Neural cell (in vitro differentiated cells): ENCODE measurements at regions not wholly inside any gene's neighbourhood (a gene's known extent, or its start where the extent isn't known, plus 50 kb on each side); places are given as distances from the start of the nearest gene placed in this dataset.

Experiments used
- H2AFZ ChIP-seq: fragments of 200-600, 300-800 bp; sonication (generic), shearing (Covaris generic); 2 replicates; pipeline ENCODE4 v1.6.0; 2014; ENCODE audit warnings: low read depth, mild to moderate bottlenecking, antibody characterized with exemption, low read length, moderate library complexity
- H3F3A ChIP-seq: fragments of 200-600 bp; shearing (Covaris generic); 2 replicates; pipeline ENCODE4 v1.6.1; 2016; ENCODE audit warnings: mild to moderate bottlenecking, moderate library complexity, mixed read lengths, antibody characterized with exemption, low read length; ENCODE audit not compliant: insufficient read depth, poor library complexity, severe bottlenecking
- H3K27ac ChIP-seq: fragments of 200-600, 300-800 bp; sonication (generic), shearing (Covaris generic); 2 replicates; pipeline ENCODE4 v1.5.1; 2014; ENCODE audit warnings: mild to moderate bottlenecking, low read length, moderate library complexity
- H3K27me3 ChIP-seq: fragments of 300-800, 200-600 bp; sonication (generic), shearing (Covaris generic); 2 replicates; pipeline ENCODE4 v1.6.0; 2014; ENCODE audit warnings: mild to moderate bottlenecking, low read depth, low read length, moderate library complexity; ENCODE audit not compliant: insufficient read depth
- H3K36me3 ChIP-seq: fragments of 300-800, 200-600 bp; sonication (generic), shearing (Covaris generic); 2 replicates; pipeline ENCODE4 v1.5.1; 2014; ENCODE audit warnings: mild to moderate bottlenecking, antibody characterized with exemption, low read length, moderate library complexity; ENCODE audit not compliant: insufficient read depth
- H3K4me2 ChIP-seq: fragments of 300-800, 200-600 bp; sonication (generic), shearing (Covaris generic); 2 replicates; pipeline ENCODE4 v1.6.0; 2014; ENCODE audit warnings: mild to moderate bottlenecking, low read length
- H3K4me3 ChIP-seq: fragments of 300-800, 200-600 bp; sonication (generic), shearing (Covaris generic); 2 replicates; pipeline ENCODE4 v1.5.1; 2014; ENCODE audit warnings: mild to moderate bottlenecking, low read length, moderate library complexity
- H3K79me2 ChIP-seq: fragments of 200-600 bp; shearing (Covaris generic); replicated peaks from 2 replicates; pipeline ENCODE4 v1.6.0; 2014; ENCODE audit warnings: mild to moderate bottlenecking, low read length, moderate library complexity; ENCODE audit not compliant: insufficient read depth
- H3K9ac ChIP-seq: fragments of 300-800, 200-600 bp; sonication (generic), shearing (Covaris generic); 2 replicates; pipeline ENCODE4 v1.6.1; 2016; ENCODE audit warnings: mild to moderate bottlenecking, low read length, mixed read lengths
- H3K9me2 ChIP-seq: fragments of 200-600 bp; shearing (Covaris generic); 2 replicates; pipeline ENCODE4 v1.6.1; 2016; ENCODE audit warnings: mild to moderate bottlenecking, low read length, mixed read lengths; ENCODE audit not compliant: insufficient read depth
- H3K9me3 ChIP-seq: fragments of 200-600, 300-800 bp; sonication (generic), shearing (Covaris generic); 2 replicates; pipeline ENCODE4 v1.6.1; 2016; ENCODE audit warnings: mild to moderate bottlenecking, mixed run types, low read length, moderate library complexity, mixed read lengths
- H4K20me1 ChIP-seq: fragments of 200-600 bp; shearing (Covaris generic); 2 replicates; pipeline ENCODE4 v1.6.1; 2016; ENCODE audit warnings: mild to moderate bottlenecking, mixed run types; ENCODE audit not compliant: insufficient read depth
- CTCF ChIP-seq: fragments of 450-650 bp; IDR thresholded peaks from 2 replicates; pipeline ENCODE4 v1.5.1; 2014; ENCODE audit warnings: antibody characterized with exemption, mild to moderate bottlenecking, moderate library complexity; ENCODE audit not compliant: poor library complexity, severe bottlenecking
- EP300 ChIP-seq: fragments of 450-650 bp; conservative IDR thresholded peaks from 2 replicates; pipeline ENCODE4 v1.6.1; 2014; ENCODE audit warnings: antibody characterized with exemption, mild to moderate bottlenecking, moderate library complexity; ENCODE audit not compliant: poor library complexity, severe bottlenecking
- EZH2 ChIP-seq: fragments of 200-600, 300-800 bp; shearing (Covaris generic), sonication (generic); IDR thresholded peaks from 2 replicates; pipeline ENCODE4 v1.6.1; 2014; ENCODE audit warnings: antibody characterized with exemption, low read length, borderline replicate concordance, mild to moderate bottlenecking; ENCODE audit not compliant: insufficient read depth, poor library complexity, severe bottlenecking
- MXI1 ChIP-seq: fragments of 450-650 bp; conservative IDR thresholded peaks from 2 replicates; pipeline ENCODE4 v1.6.1; 2014; ENCODE audit warnings: antibody characterized with exemption, mild to moderate bottlenecking; ENCODE audit not compliant: poor library complexity, severe bottlenecking
- POLR2AphosphoS5 ChIP-seq: IDR thresholded peaks from 2 replicates; pipeline ENCODE4 v1.6.1; 2012
- RAD21 ChIP-seq: fragments of 450-650 bp; conservative IDR thresholded peaks from 2 replicates; pipeline ENCODE4 v1.6.1; 2014; ENCODE audit warnings: antibody characterized with exemption, mild to moderate bottlenecking, moderate library complexity
- REST ChIP-seq: IDR thresholded peaks from 2 replicates; pipeline ENCODE4 v1.6.1; 2012; ENCODE audit warnings: borderline replicate concordance
- SMC3 ChIP-seq: fragments of 450-650 bp; conservative IDR thresholded peaks from 2 replicates; pipeline ENCODE4 v1.6.1; 2014; ENCODE audit warnings: antibody characterized with exemption, mild to moderate bottlenecking, moderate library complexity; ENCODE audit not compliant: poor library complexity
- TAF1 ChIP-seq: IDR thresholded peaks from 2 replicates; pipeline ENCODE4 v1.6.1; 2012; ENCODE audit warnings: low read depth

- Histone ChIP-seq H3K9me2 (no peaks in the 10 kb centered on the region), H3K9me3 (no peaks in the 10 kb centered on the region), H3K9ac (no peak overlapping the region), H3K27ac (no peak overlapping the region), H3K4me3 (no peak overlapping the region), H3K4me2 (no peak overlapping the region), H3K36me3 (no peaks in the 10 kb centered on the region), H3K27me3 (no peaks in the 10 kb centered on the region), H2AFZ (no peak overlapping the region), H4K20me1 (no peaks in the 10 kb centered on the region), H3F3A (no peaks in the 10 kb centered on the region), H3K79me2 (no peaks in the 10 kb centered on the region)
- no peak for TF ChIP-seq REST
Observed at GRCh38 chr2:11023326-11024258, 111.9 kb downstream of the KCNF1 start.

DNA sequence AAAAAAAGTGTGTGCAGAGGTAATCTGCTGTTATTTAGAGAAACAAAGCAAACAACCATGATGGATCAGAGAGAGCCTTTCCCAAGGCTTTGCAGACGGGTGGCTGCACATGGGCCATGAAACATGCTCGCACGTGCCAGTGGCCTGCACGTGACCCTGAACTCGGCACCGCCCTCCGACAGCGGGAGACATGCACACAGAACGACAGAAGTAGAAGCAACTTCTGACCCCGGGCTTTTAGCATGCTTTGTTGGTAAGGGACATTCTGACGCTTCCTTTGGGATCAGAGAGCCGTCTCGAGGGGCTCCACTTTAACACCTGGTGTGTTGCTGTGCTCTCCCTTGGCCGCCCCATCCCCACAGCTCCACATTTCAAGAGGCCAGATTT lies 112.5 kb downstream of the KCNF1 start:
- Histone ChIP-seq H3K4me2 (no peak overlapping the region), H3K36me3 (no peaks in the 10 kb centered on the region), H3K4me3 (no peak overlapping the region), H3K27ac (no peak overlapping the region), H3K79me2 (no peaks in the 10 kb centered on the region), H3K9me3 (no peaks in the 10 kb centered on the region), H4K20me1 (no peaks in the 10 kb centered on the region), H3K27me3 (no peaks in the 10 kb centered on the region), H3K9me2 (no peaks in the 10 kb centered on the region), H3F3A (no peaks in the 10 kb centered on the region), H3K9ac (no peak overlapping the region), H2AFZ (no peak overlapping the region)
- TF ChIP-seq SMC3 (no peak), EP300 (no peak), EZH2 (no peak), RAD21 (no peak), REST (no peak), CTCF (no peak), TAF1 (no peak), MXI1 (no peak), POLR2AphosphoS5 (no peak)
